B cell (primary cell): ENCODE measurements at regions not wholly inside any gene's neighbourhood (a gene's known extent, or its start where the extent isn't known, plus 50 kb on each side); places are given as distances from the start of the nearest gene placed in this dataset.

Experiments used
- EZH2 ChIP-seq: IDR thresholded peaks from 2 replicates; pipeline ENCODE4 v1.6.1; 2012; ENCODE audit warnings: borderline replicate concordance, low read depth, mild to moderate bottlenecking, moderate library complexity, low read length; ENCODE audit not compliant: insufficient read depth, poor library complexity, severe bottlenecking
- TF ChIP-seq, protein P1 (sequence below): fragments of 200-600 bp; IDR thresholded peaks from one replicate; pipeline ENCODE4 v1.8.0; 2022; ENCODE audit warnings: antibody characterized with exemption, mild to moderate bottlenecking

GRCh38 chr20:47980336-47981177, 195.3 kb upstream of the SULF2 start:
- TF ChIP-seq, protein P1, sequence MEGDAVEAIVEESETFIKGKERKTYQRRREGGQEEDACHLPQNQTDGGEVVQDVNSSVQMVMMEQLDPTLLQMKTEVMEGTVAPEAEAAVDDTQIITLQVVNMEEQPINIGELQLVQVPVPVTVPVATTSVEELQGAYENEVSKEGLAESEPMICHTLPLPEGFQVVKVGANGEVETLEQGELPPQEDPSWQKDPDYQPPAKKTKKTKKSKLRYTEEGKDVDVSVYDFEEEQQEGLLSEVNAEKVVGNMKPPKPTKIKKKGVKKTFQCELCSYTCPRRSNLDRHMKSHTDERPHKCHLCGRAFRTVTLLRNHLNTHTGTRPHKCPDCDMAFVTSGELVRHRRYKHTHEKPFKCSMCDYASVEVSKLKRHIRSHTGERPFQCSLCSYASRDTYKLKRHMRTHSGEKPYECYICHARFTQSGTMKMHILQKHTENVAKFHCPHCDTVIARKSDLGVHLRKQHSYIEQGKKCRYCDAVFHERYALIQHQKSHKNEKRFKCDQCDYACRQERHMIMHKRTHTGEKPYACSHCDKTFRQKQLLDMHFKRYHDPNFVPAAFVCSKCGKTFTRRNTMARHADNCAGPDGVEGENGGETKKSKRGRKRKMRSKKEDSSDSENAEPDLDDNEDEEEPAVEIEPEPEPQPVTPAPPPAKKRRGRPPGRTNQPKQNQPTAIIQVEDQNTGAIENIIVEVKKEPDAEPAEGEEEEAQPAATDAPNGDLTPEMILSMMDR = no peak
- no peak for TF ChIP-seq EZH2
